Upper lobe of left lung (tissue), 6 donors: ENCODE measurements at regions not wholly inside any gene's neighbourhood (a gene's known extent, or its start where the extent isn't known, plus 50 kb on each side); places are given as distances from the start of the nearest gene placed in this dataset.

Source experiments
- ATAC-seq, 2 donors: fragments of 200-7000 bp; cut with Tn5 transposase; one replicate each; pipeline ENCODE4 v1.9.1; 2022; ENCODE audit warnings: mild to moderate bottlenecking in 2 of 2, moderate library complexity in 2 of 2; ENCODE audit not compliant: low FRiP score in 2 of 2
- DNase-seq, 2 donors: peaks; one replicate each; pipeline ENCODE4 v3.0.0-alpha.2; 2019 to 2020
- H3K27ac ChIP-seq, 4 donors: fragments of 200-600 bp; sonication (generic); one replicate each; pipeline ENCODE4 v1.5.1; 2016 to 2019
- H3K27me3 ChIP-seq, 4 donors: fragments of 200-600 bp; sonication (generic); one replicate each; pipeline ENCODE4 v1.5.1; 2017 to 2019
- H3K36me3 ChIP-seq, 4 donors: fragments of 200-600 bp; sonication (generic); one replicate each; pipeline ENCODE4 v1.5.1; 2016 to 2019
- H3K4me1 ChIP-seq, 4 donors: fragments of 200-600 bp; sonication (generic); one replicate each; pipeline ENCODE4 v1.5.1; 2018 to 2019
- H3K4me3 ChIP-seq, 4 donors: fragments of 200-600 bp; sonication (generic); one replicate each; pipeline ENCODE4 v1.5.1; 2017 to 2019; ENCODE audit warnings: mild to moderate bottlenecking in 2 of 4, moderate library complexity in 1 of 4
- H3K9me3 ChIP-seq, 4 donors: fragments of 200-600 bp; sonication (generic); one replicate each; pipeline ENCODE4 v1.5.1; 2018 to 2019
- EP300 ChIP-seq, 4 donors: sonication (generic); formaldehyde crosslinking; IDR thresholded peaks; one replicate each; pipeline ENCODE4 v1.5.1; 2017; ENCODE audit warnings: antibody characterized with exemption in 4 of 4, control low read depth in 2 of 4
- POLR2A ChIP-seq, 4 donors: fragments of 450-650 bp; IDR thresholded peaks; one replicate each; pipeline ENCODE4 v1.5.1; 2016 to 2017; ENCODE audit warnings: antibody characterized with exemption in 4 of 4, mild to moderate bottlenecking in 2 of 4
- POLR2AphosphoS5 ChIP-seq, 2 donors: sonication (generic); formaldehyde crosslinking; IDR thresholded peaks; one replicate each; pipeline ENCODE4 v1.5.1; 2017; ENCODE audit warnings: antibody characterized with exemption in 2 of 2
- WGBS, 2 donors: methylation state at CpG; one replicate each; pipeline ENCODE4 v1.1.5; 2017 to 2018; 5-methylcytosine and 5-hydroxymethylcytosine counted together
- TF ChIP-seq, protein P1 (sequence below), 6 experiments: fragments of 450-650 bp in 4 of 6; fragments of 200-600 bp in 2 of 6; sonication (generic) in 2 of 6; IDR thresholded peaks; one replicate each; pipeline ENCODE4 v1.5.1; 2016 to 2019; ENCODE audit warnings: antibody characterized with exemption in 6 of 6
- donor health status: DM: no; HTN: no; CAD: no; lungs with moderate emphysema.
- donor health status: DM: no; HTN: yes; CAD: no; lungs with severe emphysema.

DNA sequence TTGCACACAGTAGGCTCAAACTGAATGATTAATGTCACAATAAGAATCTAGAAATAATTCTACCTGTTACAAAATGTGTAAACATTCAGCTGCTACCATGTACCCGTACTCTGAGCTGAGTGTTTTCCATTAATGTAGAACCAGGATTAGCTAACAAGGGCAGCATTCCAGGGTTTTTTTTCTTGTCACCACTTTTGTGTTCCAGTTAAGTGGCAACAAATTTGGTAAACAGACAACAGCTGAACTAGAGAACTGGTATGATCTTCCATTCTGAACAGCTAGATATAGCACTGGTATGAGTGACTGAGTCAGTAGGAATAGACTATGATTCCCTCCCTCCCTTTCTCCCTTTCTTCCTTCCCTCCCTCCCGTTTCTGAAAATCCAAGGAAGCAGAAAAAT is 229.4 kb downstream of the CD47 start:
- DNase-seq (no peak), ATAC-seq (no peak)
- no peaks in the 10 kb centered on the region for H3K4me1 ChIP-seq
- H3K27ac ChIP-seq: no peak overlapping the region
- H3K27me3 ChIP-seq: no peaks in the 10 kb centered on the region
- 60 to 69% methylated on average over 2 of the region's 2 CpGs for WGBS, 2 donors
- TF ChIP-seq POLR2AphosphoS5 (IDR thresholded peaks at IDR 0.05) (no peak), POLR2A (IDR thresholded peaks at IDR 0.05) (no peak), EP300 (IDR thresholded peaks at IDR 0.05) (no peak)
- TF ChIP-seq, protein P1, sequence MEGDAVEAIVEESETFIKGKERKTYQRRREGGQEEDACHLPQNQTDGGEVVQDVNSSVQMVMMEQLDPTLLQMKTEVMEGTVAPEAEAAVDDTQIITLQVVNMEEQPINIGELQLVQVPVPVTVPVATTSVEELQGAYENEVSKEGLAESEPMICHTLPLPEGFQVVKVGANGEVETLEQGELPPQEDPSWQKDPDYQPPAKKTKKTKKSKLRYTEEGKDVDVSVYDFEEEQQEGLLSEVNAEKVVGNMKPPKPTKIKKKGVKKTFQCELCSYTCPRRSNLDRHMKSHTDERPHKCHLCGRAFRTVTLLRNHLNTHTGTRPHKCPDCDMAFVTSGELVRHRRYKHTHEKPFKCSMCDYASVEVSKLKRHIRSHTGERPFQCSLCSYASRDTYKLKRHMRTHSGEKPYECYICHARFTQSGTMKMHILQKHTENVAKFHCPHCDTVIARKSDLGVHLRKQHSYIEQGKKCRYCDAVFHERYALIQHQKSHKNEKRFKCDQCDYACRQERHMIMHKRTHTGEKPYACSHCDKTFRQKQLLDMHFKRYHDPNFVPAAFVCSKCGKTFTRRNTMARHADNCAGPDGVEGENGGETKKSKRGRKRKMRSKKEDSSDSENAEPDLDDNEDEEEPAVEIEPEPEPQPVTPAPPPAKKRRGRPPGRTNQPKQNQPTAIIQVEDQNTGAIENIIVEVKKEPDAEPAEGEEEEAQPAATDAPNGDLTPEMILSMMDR (IDR thresholded peaks at IDR 0.05): no peak
- no peak overlapping the region for H3K4me3 ChIP-seq
- no peaks in the 10 kb centered on the region for H3K36me3 ChIP-seq
- H3K9me3 ChIP-seq: no peaks in the 10 kb centered on the region
